ENCODE measurements at regions not wholly inside any gene's neighbourhood (a gene's known extent, or its start where the extent isn't known, plus 50 kb on each side); places are given as distances from the start of the nearest gene placed in this dataset.
A peak's percentile ranks its signal among the peaks of the same experiment; 100 is the strongest.

DNA sequence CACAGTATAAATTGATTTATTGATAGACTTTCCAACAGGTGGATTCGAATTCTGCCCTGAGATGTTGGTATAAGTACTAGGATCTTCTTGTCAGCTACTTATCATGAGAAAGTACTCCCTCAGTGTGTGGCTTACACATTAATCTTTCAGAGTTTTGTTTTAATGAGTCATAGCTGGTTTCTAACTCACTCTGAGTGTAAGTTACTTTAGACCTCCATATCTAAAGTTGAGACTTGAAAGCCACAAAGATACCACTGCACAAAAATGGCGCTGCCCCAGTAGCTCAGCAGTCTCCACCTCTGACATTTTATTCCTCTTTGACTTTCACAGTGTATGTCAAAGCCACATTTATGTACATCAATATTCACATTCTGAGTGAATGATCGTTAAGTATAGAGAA lies 318.5 kb downstream of the ARAP2 start:
- Histone ChIP-seq H3K4me3 (ENCODE audit: low read depth, low read length) (no peak overlapping the region), H3K9me3 (no peaks in the 10 kb centered on the region), H3K36me3 (no peaks in the 10 kb centered on the region), H3K4me1 (no peaks in the 10 kb centered on the region), H3K27me3 (no peaks in the 10 kb centered on the region)
- TF ChIP-seq, protein P1, sequence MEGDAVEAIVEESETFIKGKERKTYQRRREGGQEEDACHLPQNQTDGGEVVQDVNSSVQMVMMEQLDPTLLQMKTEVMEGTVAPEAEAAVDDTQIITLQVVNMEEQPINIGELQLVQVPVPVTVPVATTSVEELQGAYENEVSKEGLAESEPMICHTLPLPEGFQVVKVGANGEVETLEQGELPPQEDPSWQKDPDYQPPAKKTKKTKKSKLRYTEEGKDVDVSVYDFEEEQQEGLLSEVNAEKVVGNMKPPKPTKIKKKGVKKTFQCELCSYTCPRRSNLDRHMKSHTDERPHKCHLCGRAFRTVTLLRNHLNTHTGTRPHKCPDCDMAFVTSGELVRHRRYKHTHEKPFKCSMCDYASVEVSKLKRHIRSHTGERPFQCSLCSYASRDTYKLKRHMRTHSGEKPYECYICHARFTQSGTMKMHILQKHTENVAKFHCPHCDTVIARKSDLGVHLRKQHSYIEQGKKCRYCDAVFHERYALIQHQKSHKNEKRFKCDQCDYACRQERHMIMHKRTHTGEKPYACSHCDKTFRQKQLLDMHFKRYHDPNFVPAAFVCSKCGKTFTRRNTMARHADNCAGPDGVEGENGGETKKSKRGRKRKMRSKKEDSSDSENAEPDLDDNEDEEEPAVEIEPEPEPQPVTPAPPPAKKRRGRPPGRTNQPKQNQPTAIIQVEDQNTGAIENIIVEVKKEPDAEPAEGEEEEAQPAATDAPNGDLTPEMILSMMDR (IDR thresholded peaks at IDR 0.05; ENCODE audit: low read depth, low read length): no peak
- no peak for DNase-seq

- no peak for DNase-seq
- H3K27me3 ChIP-seq: no peaks in the 10 kb centered on the region
- TF ChIP-seq, protein P1 (IDR thresholded peaks at IDR 0.05; ENCODE audit: low read depth, low read length): no peak
These were observed 317.5 kb downstream of the ARAP2 start for GRCh38 chr4:35926788-35927187.

GRCh38 chr4:35933901-35934300 lies 310.4 kb downstream of the ARAP2 start:
- Histone ChIP-seq H3K4me1 (no peaks in the 10 kb centered on the region), H3K9me3 (no peaks in the 10 kb centered on the region), H3K4me3 (ENCODE audit: low read depth, low read length) (no peak overlapping the region), H3K27me3 (no peaks in the 10 kb centered on the region; the same call in 1 of the 2 replicates), H3K36me3 (no peaks in the 10 kb centered on the region)
- TF ChIP-seq, protein P1 (IDR thresholded peaks at IDR 0.05; ENCODE audit: low read depth, low read length): no peak
- DNase-seq: no peak

More at GRCh38 chr4:35926788-35927187, 317.5 kb downstream of the ARAP2 start:
- Histone ChIP-seq H3K9me3 (no peaks in the 10 kb centered on the region), H3K4me1 (no peaks in the 10 kb centered on the region), H3K4me3 (ENCODE audit: low read depth, low read length) (no peak overlapping the region), H3K36me3 (no peaks in the 10 kb centered on the region)

DNA sequence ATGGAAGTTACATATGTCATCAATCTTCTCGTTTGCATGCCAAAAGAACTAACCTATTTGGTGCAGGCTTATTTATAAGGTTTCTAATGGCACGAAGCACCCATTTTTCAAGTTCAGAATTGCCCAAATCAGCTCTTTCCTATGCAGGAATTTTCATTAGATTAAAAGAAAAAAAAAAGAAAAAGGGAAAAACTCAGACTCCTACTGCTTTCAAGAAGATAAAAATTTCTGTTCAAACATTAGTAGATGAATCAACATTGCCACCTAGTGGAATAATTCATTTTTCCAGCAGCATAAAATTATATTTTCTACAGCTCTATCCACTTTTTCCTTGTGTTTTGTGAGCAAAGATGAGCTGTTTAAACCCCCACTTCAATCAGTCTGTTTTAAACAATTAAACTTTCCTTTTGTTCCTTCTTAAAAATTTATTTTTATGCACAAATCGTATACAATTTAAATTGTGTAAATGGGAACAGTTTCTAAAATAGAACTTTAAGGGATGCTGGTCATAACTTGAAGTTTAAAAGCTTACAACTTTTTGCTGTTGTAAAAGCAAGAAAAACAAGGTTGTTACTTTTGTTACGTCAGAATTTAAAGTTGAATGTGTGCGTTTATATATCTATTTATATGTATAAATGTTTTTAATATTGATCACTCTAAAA lies 309.9 kb downstream of the ARAP2 start:
- Histone ChIP-seq H3K9me3 (no peaks in the 10 kb centered on the region), H3K27me3 (no peaks in the 10 kb centered on the region; the same call in 1 of the 2 replicates), H3K4me1 (no peaks in the 10 kb centered on the region), H3K4me3 (ENCODE audit: low read depth, low read length) (no peak overlapping the region), H3K36me3 (no peaks in the 10 kb centered on the region)
- DNase-seq: no peak
- TF ChIP-seq, protein P1 (IDR thresholded peaks at IDR 0.05; ENCODE audit: low read depth, low read length): peak; percentile 42; the same call in 1 of the 2 replicates

- DNase-seq: no peak
- H3K9me3 ChIP-seq: no peaks in the 10 kb centered on the region
- no peaks in the 10 kb centered on the region for H3K36me3 ChIP-seq
- no peaks in the 10 kb centered on the region; the same call in 1 of the 2 replicates for H3K27me3 ChIP-seq
- no peak overlapping the region for H3K4me3 ChIP-seq (ENCODE audit: low read depth, low read length)
- no peaks in the 10 kb centered on the region for H3K4me1 ChIP-seq
- TF ChIP-seq, protein P1 (IDR thresholded peaks at IDR 0.05; ENCODE audit: low read depth, low read length): no peak
These were observed 305.4 kb downstream of the ARAP2 start for GRCh38 chr4:35938936-35939335.

DNA sequence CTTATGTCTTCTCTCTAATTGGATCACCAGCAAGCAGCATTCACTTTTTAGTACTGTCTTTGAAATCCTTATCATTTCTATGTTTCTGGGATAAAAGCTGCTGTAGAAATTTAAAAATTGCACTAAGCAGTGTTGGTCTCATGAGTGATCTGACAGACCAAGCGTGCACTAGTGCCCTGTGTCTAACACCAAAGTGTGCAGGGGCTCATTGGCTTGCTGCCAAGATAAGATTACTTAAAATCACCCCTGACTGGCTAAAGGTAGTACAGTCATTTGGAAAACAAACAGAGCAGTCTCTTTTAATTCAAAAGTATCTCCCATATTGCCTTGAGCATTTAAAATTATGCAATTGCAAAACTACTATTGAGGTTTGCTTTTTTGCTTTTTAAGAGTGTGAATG lies 304.6 kb downstream of the ARAP2 start:
- no peak for DNase-seq

More for the DNA sequence above, 304.6 kb downstream of the ARAP2 start:
- no peak overlapping the region for H3K4me3 ChIP-seq (ENCODE audit: low read depth, low read length)
- TF ChIP-seq, protein P1 (IDR thresholded peaks at IDR 0.05; ENCODE audit: low read depth, low read length): no peak
- no peaks in the 10 kb centered on the region for H3K27me3 ChIP-seq
- H3K9me3 ChIP-seq: no peaks in the 10 kb centered on the region
- H3K36me3 ChIP-seq: no peaks in the 10 kb centered on the region
- no peaks in the 10 kb centered on the region for H3K4me1 ChIP-seq

All from BE2C (cell line).